HepG2 (cell line): ENCODE measurements at regions not wholly inside any gene's neighbourhood (a gene's known extent, or its start where the extent isn't known, plus 50 kb on each side); places are given as distances from the start of the nearest gene placed in this dataset.

Source experiments
- ATAC-seq: fragments of 200-7000 bp; cut with Tn5 transposase; 3 replicates; pipeline ENCODE4 v1.9.1; 2020; ENCODE audit warnings: mild to moderate bottlenecking, moderate library complexity
- BruUV-seq: library from RNA; stranded (reverse); fragments of 400-500 nt; replicated peaks from 2 replicates; lab custom pipeline; 2021; lab: Mats Ljungman, UMichigan
- CTCF ChIA-PET: fragments of 300-600 bp; formaldehyde crosslinking; extraction: SDS; loops from one replicate; lab custom pipeline; 2021; ENCODE audit warnings: low total read pairs, inconsistent platforms, low intra/inter-chr PET ratio; lab: Yijun Ruan, JAX
- POLR2A ChIA-PET: fragments of 350-600 bp; sonication (Branson Sonifier 250); formaldehyde crosslinking; loops from one replicate; lab custom pipeline; 2020; ENCODE audit warnings: antibody characterized with exemption, inconsistent platforms; lab: Yijun Ruan, JAX
- DNase-seq: peaks from one replicate; pipeline ENCODE4 v3.0.0-alpha.2; 2015; ENCODE audit warnings: low spot score
- FAIRE-seq: peaks from 3 replicates; lab custom pipeline; 2011; peaks lifted over from hg19 to GRCh38; lab: Jason Lieb, UNC
- H2AFZ ChIP-seq: one replicate; pipeline ENCODE4 v1.6.1; 2011; ENCODE audit warnings: low read length, inconsistent platforms
- H3K27ac ChIP-seq: fragments of 300-600 bp; 3 replicates; pipeline ENCODE4 v1.8.0; 2011; ENCODE audit warnings: mixed run types, mild to moderate bottlenecking, mixed read lengths, low read length, inconsistent platforms; ENCODE audit not compliant: insufficient read depth; ENCODE audit errors: extremely low read length
- H3K27me3 ChIP-seq, 2 experiments: fragments of 200-600 bp in 1 of 2; 2 replicates in 1 of 2; 3 replicates in 1 of 2; pipeline versions ENCODE4 v1.6.0 to v1.8.0; 2011; ENCODE audit warnings: low read length in 2 of 2, mild to moderate bottlenecking in 2 of 2, moderate library complexity in 2 of 2, inconsistent platforms in 1 of 2; ENCODE audit not compliant: insufficient read depth in 2 of 2, control insufficient read depth in 1 of 2
- H3K36me3 ChIP-seq, 2 experiments: fragments of 200-600 bp in 1 of 2; replicated peaks in 1 of 2; 2 replicates in 1 of 2; 3 replicates in 1 of 2; pipeline versions ENCODE4 v1.5.1 to v1.8.0; 2011; ENCODE audit warnings: low read length in 2 of 2, inconsistent platforms in 1 of 2; ENCODE audit not compliant: insufficient read depth in 2 of 2, control insufficient read depth in 1 of 2
- H3K4me1 ChIP-seq: 2 replicates; pipeline ENCODE4 v1.5.1; 2012; ENCODE audit warnings: low read length, inconsistent platforms; ENCODE audit not compliant: insufficient read depth
- H3K4me2 ChIP-seq: 2 replicates; pipeline ENCODE4 v1.6.0; 2011; ENCODE audit warnings: low read depth, low read length, inconsistent platforms
- H3K4me3 ChIP-seq, 3 experiments: fragments of 200-600 bp in 1 of 3; sonication (generic), shearing (Covaris generic) in 1 of 3; replicated peaks in 1 of 3; 2 replicates each; pipeline ENCODE4 v1.5.1; 2011 to 2016; ENCODE audit warnings: low read length in 3 of 3, inconsistent platforms in 2 of 3, low read depth in 2 of 3, mild to moderate bottlenecking in 2 of 3, control low read depth in 1 of 3, mixed read lengths in 1 of 3; ENCODE audit not compliant: insufficient read depth in 1 of 3
- H3K79me2 ChIP-seq: one replicate; pipeline ENCODE4 v1.6.1; 2011; ENCODE audit warnings: low read length, inconsistent platforms; ENCODE audit not compliant: insufficient read depth
- H3K9ac ChIP-seq: 2 replicates; pipeline ENCODE4 v1.6.0; 2011; ENCODE audit warnings: mild to moderate bottlenecking, low read depth, low read length, inconsistent platforms; ENCODE audit not compliant: insufficient read depth
- H3K9me3 ChIP-seq: 2 replicates; pipeline ENCODE4 v1.5.1; 2012; ENCODE audit warnings: mild to moderate bottlenecking, low read length
- H4K20me1 ChIP-seq: 2 replicates; pipeline ENCODE4 v1.6.0; 2011; ENCODE audit warnings: inconsistent platforms, mild to moderate bottlenecking, low read length, moderate library complexity; ENCODE audit not compliant: insufficient read depth
- ATF5 ChIP-seq: sonication (generic); formaldehyde crosslinking; IDR thresholded peaks from 2 replicates; pipeline ENCODE4 v1.4.0; 2020; ENCODE audit warnings: mild to moderate bottlenecking, low read depth, missing genetic modification reagents
- BCL3 ChIP-seq: sonication (generic); formaldehyde crosslinking; IDR thresholded peaks from 2 replicates; pipeline ENCODE4 v1.5.1; 2020; ENCODE audit warnings: mild to moderate bottlenecking, missing genetic modification reagents, moderate library complexity
- MLXIP ChIP-seq: sonication (generic); formaldehyde crosslinking; IDR thresholded peaks from 2 replicates; pipeline ENCODE4 v1.9.0; 2021; ENCODE audit warnings: missing genetic modification reagents, borderline replicate concordance
- RARG ChIP-seq: sonication (generic); formaldehyde crosslinking; IDR thresholded peaks from 2 replicates; pipeline ENCODE4 v1.4.0; 2020; ENCODE audit warnings: low read depth, mild to moderate bottlenecking, missing genetic modification reagents
- THAP7 ChIP-seq: sonication (generic); formaldehyde crosslinking; IDR thresholded peaks from 2 replicates; pipeline ENCODE4 v1.8.1; 2023; ENCODE audit warnings: mild to moderate bottlenecking, missing genetic modification reagents
- ZXDC ChIP-seq: sonication (generic); formaldehyde crosslinking; IDR thresholded peaks from 2 replicates; pipeline ENCODE4 v1.5.0; 2020; ENCODE audit warnings: mild to moderate bottlenecking, missing genetic modification reagents
- WGBS: methylation state at CpG from one replicate; pipeline ENCODE4 v1.1.6; 2017; ENCODE audit warnings: low lambda C conversion rate; 5-methylcytosine and 5-hydroxymethylcytosine counted together
- in situ Hi-C: cut with HindIII; loops from 2 replicates; pipeline ENCODE4 v1.10.0; 2017; ENCODE audit warnings: low pct_unique_long_range_greater_than_20kb; ENCODE audit not compliant: extremely low pct_ligation_motif_present
- intact Hi-C: fragments of 100-400 bp; cut with micrococcal nuclease; formaldehyde crosslinking; loops from one replicate; pipeline ENCODE4 v1.10.0; 2022; ENCODE audit not compliant: unreplicated experiment

- H3K9me3 ChIP-seq = no peaks in the 10 kb centered on the region
- no peaks in the 10 kb centered on the region for H3K36me3 ChIP-seq
- BruUV-seq = no TSS peak
- FAIRE-seq = no peak
- no peaks in the 10 kb centered on the region for H3K27me3 ChIP-seq
- intact Hi-C loops = no loop called here
- no peak overlapping the region for H2AFZ ChIP-seq
- no peak for TF ChIP-seq RARG (CRISPR knock-in tag)
- TF ChIP-seq ZXDC (CRISPR knock-in tag) = no peak
- no peak for TF ChIP-seq BCL3 (CRISPR knock-in tag)
- no peak for TF ChIP-seq THAP7
- no peak for TF ChIP-seq ATF5 (CRISPR knock-in tag)
- TF ChIP-seq MLXIP = no peak
- no peaks in the 10 kb centered on the region for H3K79me2 ChIP-seq
- no peak for ATAC-seq
- 11% methylated on average over 4 of the region's 4 CpGs for WGBS
- H3K27ac ChIP-seq = no peak overlapping the region
- H3K4me2 ChIP-seq = no peak overlapping the region
- CTCF ChIA-PET = no interaction called here
- no peak for DNase-seq
- H4K20me1 ChIP-seq = no peaks in the 10 kb centered on the region
- H3K4me1 ChIP-seq = no peaks in the 10 kb centered on the region
- H3K9ac ChIP-seq = no peak overlapping the region
- in situ Hi-C loops = no loop called here
- POLR2A ChIA-PET = no interaction called here
- H3K4me3 ChIP-seq = no peak overlapping the region
Measured at GRCh38 chr2:146632707-146633106, 1212.1 kb upstream of the ACVR2A start.
